AG04450 (cell line): ENCODE measurements at regions not wholly inside any gene's neighbourhood (a gene's known extent, or its start where the extent isn't known, plus 50 kb on each side); places are given as distances from the start of the nearest gene placed in this dataset.

ENCODE experiments used
- CTCF ChIA-PET: fragments of 300-600, 350-600 bp; formaldehyde crosslinking; extraction: SDS; loops from one replicate; lab custom pipeline; 2022; ENCODE audit warnings: antibody characterized with exemption, inconsistent platforms; lab: Charles Lee
- POLR2A ChIA-PET: fragments of 350-600 bp; formaldehyde crosslinking; extraction: SDS; loops from one replicate; lab custom pipeline; 2021; ENCODE audit warnings: antibody characterized with exemption, inconsistent platforms; lab: Yijun Ruan, JAX
- DNase-seq: peaks from one replicate; pipeline ENCODE4 v3.0.0-alpha.2; 2011; ENCODE audit warnings: low read depth, low spot score
- H3K27ac ChIP-seq: one replicate; pipeline ENCODE4 v1.5.1; 2012; ENCODE audit warnings: low read depth, low read length, control low read depth
- H3K27me3 ChIP-seq: one replicate; pipeline ENCODE4 v1.6.0; 2012; ENCODE audit warnings: low read length; ENCODE audit not compliant: control insufficient read depth, insufficient read depth
- H3K4me3 ChIP-seq: 2 replicates; pipeline ENCODE4 v1.5.1; 2011; ENCODE audit warnings: mild to moderate bottlenecking, low read depth, low read length, control low read depth
- H3K9me3 ChIP-seq: 2 replicates; pipeline ENCODE4 v1.5.1; 2012; ENCODE audit warnings: low read length; ENCODE audit not compliant: control insufficient read depth, insufficient read depth
- CTCF ChIP-seq: IDR thresholded peaks from 2 replicates; pipeline ENCODE4 v1.5.1; 2011; ENCODE audit warnings: low read depth, low read length, control low read depth, inconsistent platforms

GRCh38 chr9:24832307-24832706 lies 286.6 kb upstream of the IZUMO3 start:
- no peak for DNase-seq
- no peak for TF ChIP-seq CTCF
- Histone ChIP-seq H3K4me3 (no peak overlapping the region), H3K27ac (no peak overlapping the region), H3K27me3 (no peaks in the 10 kb centered on the region), H3K9me3 (peaks cover 4% of the 10 kb centered on the region)
- CTCF ChIA-PET, result no interaction called here
- POLR2A ChIA-PET, result no interaction called here

GRCh38 chr9:24828687-24829086 lies 283.0 kb upstream of the IZUMO3 start:
- CTCF ChIA-PET, result no interaction called here
- no peak overlapping the region for H3K27ac ChIP-seq
- H3K27me3 ChIP-seq, result no peaks in the 10 kb centered on the region
- TF ChIP-seq CTCF, result no peak
- no peak overlapping the region for H3K4me3 ChIP-seq
- POLR2A ChIA-PET, result no interaction called here
- peaks cover 4% of the 10 kb centered on the region for H3K9me3 ChIP-seq
- no peak for DNase-seq

GRCh38 chr9:24824607-24825006 lies 278.9 kb upstream of the IZUMO3 start:
- ChIA-PET CTCF (no interaction called here), POLR2A (no interaction called here)
- TF ChIP-seq CTCF, result no peak
- no peak for DNase-seq
- Histone ChIP-seq H3K27me3 (no peaks in the 10 kb centered on the region), H3K27ac (no peak overlapping the region), H3K9me3 (peaks cover 4% of the 10 kb centered on the region), H3K4me3 (no peak overlapping the region)

GRCh38 chr9:24820196-24820595 lies 274.5 kb upstream of the IZUMO3 start:
- DNase-seq, result no peak
- no peaks in the 10 kb centered on the region for H3K9me3 ChIP-seq
- no peak for TF ChIP-seq CTCF
- POLR2A ChIA-PET, result no interaction called here
- H3K27me3 ChIP-seq, result no peaks in the 10 kb centered on the region
- CTCF ChIA-PET, result no interaction called here
- no peak overlapping the region for H3K27ac ChIP-seq
- H3K4me3 ChIP-seq, result no peak overlapping the region

- TF ChIP-seq CTCF, result no peak
- H3K4me3 ChIP-seq, result no peak overlapping the region
- ChIA-PET CTCF (no interaction called here), POLR2A (no interaction called here)
- H3K27me3 ChIP-seq, result no peaks in the 10 kb centered on the region
- no peak overlapping the region for H3K27ac ChIP-seq
- DNase-seq, result no peak
- H3K9me3 ChIP-seq, result no peaks in the 10 kb centered on the region
Measured at GRCh38 chr9:24817756-24818155, 272.1 kb upstream of the IZUMO3 start.
